Mucosa of rectum (tissue), 2 donors: ENCODE measurements at regions not wholly inside any gene's neighbourhood (a gene's known extent, or its start where the extent isn't known, plus 50 kb on each side); places are given as distances from the start of the nearest gene placed in this dataset.

Experiments
- H3K27ac ChIP-seq, 2 donors: one replicate each; pipeline ENCODE4 v1.7.0; 2013; ENCODE audit warnings: inconsistent platforms in 2 of 2, low read depth in 2 of 2, low read length in 2 of 2
- H3K27me3 ChIP-seq, 2 donors: one replicate each; pipeline ENCODE4 v1.7.0; 2013; ENCODE audit warnings: low read length in 2 of 2; ENCODE audit not compliant: control insufficient read depth in 2 of 2, insufficient read depth in 2 of 2
- H3K36me3 ChIP-seq, 2 donors: one replicate each; pipeline ENCODE4 v1.7.0; 2013; ENCODE audit warnings: low read length in 2 of 2; ENCODE audit not compliant: control insufficient read depth in 2 of 2, insufficient read depth in 2 of 2
- H3K4me1 ChIP-seq, 2 donors: one replicate each; pipeline ENCODE4 v1.7.0; 2013; ENCODE audit warnings: low read length in 2 of 2, mild to moderate bottlenecking in 1 of 2; ENCODE audit not compliant: control insufficient read depth in 2 of 2, insufficient read depth in 2 of 2
- H3K4me3 ChIP-seq, 2 donors: one replicate each; pipeline ENCODE4 v1.7.0; 2013; ENCODE audit warnings: low read length in 2 of 2
- H3K9ac ChIP-seq, 2 donors: one replicate each; pipeline ENCODE4 v1.7.0; 2013; ENCODE audit warnings: low read length in 2 of 2, low read depth in 1 of 2, mild to moderate bottlenecking in 1 of 2
- H3K9me3 ChIP-seq, 2 donors: one replicate each; pipeline ENCODE4 v1.7.0; 2013; ENCODE audit warnings: low read length in 2 of 2; ENCODE audit not compliant: control insufficient read depth in 2 of 2
- donor health status: healthy.
- donor health status: Normal muscosa, but diverticular disease.

- Histone ChIP-seq H3K4me3 (no peak overlapping the region), H3K4me1 (no peaks in the 10 kb centered on the region), H3K9ac (no peak overlapping the region), H3K27ac (no peak overlapping the region), H3K36me3 (no peaks in the 10 kb centered on the region), H3K9me3 (no peaks in the 10 kb centered on the region), H3K27me3 (no peaks in the 10 kb centered on the region)
These were observed 282.5 kb upstream of the SALL1 start for GRCh38 chr16:51433599-51433998.

- no peaks in the 10 kb centered on the region for H3K36me3 ChIP-seq
- H3K4me3 ChIP-seq, result no peak overlapping the region
- no peaks in the 10 kb centered on the region for H3K4me1 ChIP-seq
- no peak overlapping the region for H3K27ac ChIP-seq
- H3K9me3 ChIP-seq, result no peaks in the 10 kb centered on the region
- H3K27me3 ChIP-seq, result no peaks in the 10 kb centered on the region
- no peak overlapping the region for H3K9ac ChIP-seq
These were observed 280.6 kb upstream of the SALL1 start for GRCh38 chr16:51431517-51432241.

GRCh38 chr16:51430716-51431369 lies 279.8 kb upstream of the SALL1 start:
- H3K4me3 ChIP-seq, result no peak overlapping the region
- H3K9me3 ChIP-seq, result no peaks in the 10 kb centered on the region
- no peak overlapping the region for H3K9ac ChIP-seq
- no peaks in the 10 kb centered on the region for H3K4me1 ChIP-seq
- H3K27me3 ChIP-seq, result no peaks in the 10 kb centered on the region
- H3K27ac ChIP-seq, result no peak overlapping the region
- no peaks in the 10 kb centered on the region for H3K36me3 ChIP-seq

- H3K9ac ChIP-seq, result no peak overlapping the region
- no peak overlapping the region for H3K27ac ChIP-seq
- no peaks in the 10 kb centered on the region for H3K27me3 ChIP-seq
- no peak overlapping the region for H3K4me3 ChIP-seq
- no peaks in the 10 kb centered on the region for H3K4me1 ChIP-seq
- no peaks in the 10 kb centered on the region for H3K36me3 ChIP-seq
- no peaks in the 10 kb centered on the region for H3K9me3 ChIP-seq
These were observed 278.0 kb upstream of the SALL1 start for GRCh38 chr16:51429041-51429440.

GRCh38 chr16:51427085-51427484 lies 276.0 kb upstream of the SALL1 start:
- Histone ChIP-seq H3K27ac (no peak overlapping the region), H3K4me1 (no peaks in the 10 kb centered on the region), H3K4me3 (no peak overlapping the region), H3K9ac (no peak overlapping the region), H3K27me3 (no peaks in the 10 kb centered on the region), H3K9me3 (no peaks in the 10 kb centered on the region), H3K36me3 (no peaks in the 10 kb centered on the region)

- no peak overlapping the region for H3K27ac ChIP-seq
- no peaks in the 10 kb centered on the region for H3K4me1 ChIP-seq
- H3K36me3 ChIP-seq, result no peaks in the 10 kb centered on the region
- H3K27me3 ChIP-seq, result no peaks in the 10 kb centered on the region
- no peaks in the 10 kb centered on the region for H3K9me3 ChIP-seq
- H3K4me3 ChIP-seq, result no peak overlapping the region
- no peak overlapping the region for H3K9ac ChIP-seq
These were observed 275.2 kb upstream of the SALL1 start for GRCh38 chr16:51426276-51426675.

GRCh38 chr16:51420247-51420646 lies 269.2 kb upstream of the SALL1 start:
- H3K4me3 ChIP-seq, result no peak overlapping the region
- H3K36me3 ChIP-seq, result no peaks in the 10 kb centered on the region
- no peaks in the 10 kb centered on the region for H3K27me3 ChIP-seq
- H3K9ac ChIP-seq, result no peak overlapping the region
- no peak overlapping the region for H3K27ac ChIP-seq
- H3K9me3 ChIP-seq, result no peaks in the 10 kb centered on the region
- H3K4me1 ChIP-seq, result no peaks in the 10 kb centered on the region

GRCh38 chr16:51419768-51420167 lies 268.7 kb upstream of the SALL1 start:
- no peaks in the 10 kb centered on the region for H3K4me1 ChIP-seq
- no peaks in the 10 kb centered on the region for H3K36me3 ChIP-seq
- H3K27ac ChIP-seq, result no peak overlapping the region
- no peak overlapping the region for H3K9ac ChIP-seq
- H3K4me3 ChIP-seq, result no peak overlapping the region
- H3K9me3 ChIP-seq, result no peaks in the 10 kb centered on the region
- no peaks in the 10 kb centered on the region for H3K27me3 ChIP-seq

GRCh38 chr16:51418258-51418657 lies 267.2 kb upstream of the SALL1 start:
- Histone ChIP-seq H3K27ac (no peak overlapping the region), H3K27me3 (no peaks in the 10 kb centered on the region), H3K9me3 (no peaks in the 10 kb centered on the region), H3K36me3 (no peaks in the 10 kb centered on the region), H3K4me3 (no peak overlapping the region), H3K4me1 (no peaks in the 10 kb centered on the region), H3K9ac (no peak overlapping the region)

GRCh38 chr16:51416926-51417325 lies 265.9 kb upstream of the SALL1 start:
- H3K27ac ChIP-seq, result no peak overlapping the region
- H3K36me3 ChIP-seq, result no peaks in the 10 kb centered on the region
- no peak overlapping the region for H3K4me3 ChIP-seq
- H3K4me1 ChIP-seq, result no peaks in the 10 kb centered on the region
- H3K9ac ChIP-seq, result no peak overlapping the region
- H3K9me3 ChIP-seq, result no peaks in the 10 kb centered on the region
- no peaks in the 10 kb centered on the region for H3K27me3 ChIP-seq
